GM23338 (cell line): ENCODE measurements at regions not wholly inside any gene's neighbourhood (a gene's known extent, or its start where the extent isn't known, plus 50 kb on each side); places are given as distances from the start of the nearest gene placed in this dataset.

Experiments used
- CREB1 ChIP-seq: fragments of 250-450 bp; sonication (Bioruptor Pico); IDR thresholded peaks from 2 replicates; pipeline ENCODE4 v1.5.0; 2020; ENCODE audit warnings: low read depth, mild to moderate bottlenecking, moderate library complexity
- ETS1 ChIP-seq: IDR thresholded peaks from 2 replicates; pipeline ENCODE4 v1.6.1; 2016; ENCODE audit warnings: antibody characterized with exemption
- EZH2 ChIP-seq: fragments of 200-600 bp; sonication (generic); IDR thresholded peaks from one replicate; pipeline ENCODE4 v1.8.0; 2017; ENCODE audit warnings: antibody characterized with exemption, mild to moderate bottlenecking, low read depth; ENCODE audit not compliant: unreplicated experiment
- EZH2phosphoT487 ChIP-seq: fragments of 200-600 bp; sonication (generic); IDR thresholded peaks from one replicate; pipeline ENCODE4 v1.8.1; 2018; ENCODE audit warnings: antibody characterized with exemption; ENCODE audit not compliant: unreplicated experiment
- JUNB ChIP-seq: IDR thresholded peaks from one replicate; pipeline ENCODE4 v1.6.1; 2016; ENCODE audit warnings: antibody characterized with exemption; ENCODE audit not compliant: unreplicated experiment
- POLR2AphosphoS5 ChIP-seq: IDR thresholded peaks from 2 replicates; pipeline ENCODE4 v1.6.1; 2016; ENCODE audit warnings: antibody characterized with exemption, low read depth
- ZNF331 ChIP-seq: fragments of 250-450 bp; sonication (Bioruptor Pico); IDR thresholded peaks from 2 replicates; pipeline ENCODE4 v1.5.0; 2020; ENCODE audit warnings: low read depth, mild to moderate bottlenecking, moderate library complexity
- ZNF462 ChIP-seq: fragments of 250-450 bp; sonication (Bioruptor Pico); IDR thresholded peaks from 2 replicates; pipeline ENCODE4 v1.5.0; 2020; ENCODE audit warnings: mild to moderate bottlenecking, moderate library complexity
- TF ChIP-seq, protein P1 (sequence below), 2 experiments: fragments of 200-600 bp in 1 of 2; sonication (generic) in 1 of 2; conservative IDR thresholded peaks; 2 replicates each; pipeline versions ENCODE4 v1.5.1 to v1.6.1; 2016 to 2017; ENCODE audit warnings: antibody characterized with exemption in 2 of 2, low read depth in 2 of 2, mild to moderate bottlenecking in 2 of 2, moderate library complexity in 1 of 2

- no peak for TF ChIP-seq ZNF462 (CRISPR knock-in tag)
- no peak for TF ChIP-seq ZNF331 (CRISPR knock-in tag)
- TF ChIP-seq EZH2phosphoT487, result no peak
- TF ChIP-seq CREB1 (CRISPR knock-in tag), result no peak
- no peak for TF ChIP-seq ETS1
- TF ChIP-seq EZH2, result no peak
- TF ChIP-seq, protein P1, sequence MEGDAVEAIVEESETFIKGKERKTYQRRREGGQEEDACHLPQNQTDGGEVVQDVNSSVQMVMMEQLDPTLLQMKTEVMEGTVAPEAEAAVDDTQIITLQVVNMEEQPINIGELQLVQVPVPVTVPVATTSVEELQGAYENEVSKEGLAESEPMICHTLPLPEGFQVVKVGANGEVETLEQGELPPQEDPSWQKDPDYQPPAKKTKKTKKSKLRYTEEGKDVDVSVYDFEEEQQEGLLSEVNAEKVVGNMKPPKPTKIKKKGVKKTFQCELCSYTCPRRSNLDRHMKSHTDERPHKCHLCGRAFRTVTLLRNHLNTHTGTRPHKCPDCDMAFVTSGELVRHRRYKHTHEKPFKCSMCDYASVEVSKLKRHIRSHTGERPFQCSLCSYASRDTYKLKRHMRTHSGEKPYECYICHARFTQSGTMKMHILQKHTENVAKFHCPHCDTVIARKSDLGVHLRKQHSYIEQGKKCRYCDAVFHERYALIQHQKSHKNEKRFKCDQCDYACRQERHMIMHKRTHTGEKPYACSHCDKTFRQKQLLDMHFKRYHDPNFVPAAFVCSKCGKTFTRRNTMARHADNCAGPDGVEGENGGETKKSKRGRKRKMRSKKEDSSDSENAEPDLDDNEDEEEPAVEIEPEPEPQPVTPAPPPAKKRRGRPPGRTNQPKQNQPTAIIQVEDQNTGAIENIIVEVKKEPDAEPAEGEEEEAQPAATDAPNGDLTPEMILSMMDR (conservative IDR thresholded peaks at IDR 0.05; ENCODE audit: low read depth in 2 of 2), result no peak
- no peak for TF ChIP-seq POLR2AphosphoS5
- TF ChIP-seq JUNB, result no peak
Measured at GRCh38 chr10:43702936-43703281, 54.2 kb upstream of the ZNF32 start (continued).
